ENCODE measurements at regions not wholly inside any gene's neighbourhood (a gene's known extent, or its start where the extent isn't known, plus 50 kb on each side); places are given as distances from the start of the nearest gene placed in this dataset.
"Not testable (repeated sequence)": the region's sequence is repeated elsewhere in the genome, so short reads cannot be mapped to it uniquely, and the experiment has no call there.

DNA sequence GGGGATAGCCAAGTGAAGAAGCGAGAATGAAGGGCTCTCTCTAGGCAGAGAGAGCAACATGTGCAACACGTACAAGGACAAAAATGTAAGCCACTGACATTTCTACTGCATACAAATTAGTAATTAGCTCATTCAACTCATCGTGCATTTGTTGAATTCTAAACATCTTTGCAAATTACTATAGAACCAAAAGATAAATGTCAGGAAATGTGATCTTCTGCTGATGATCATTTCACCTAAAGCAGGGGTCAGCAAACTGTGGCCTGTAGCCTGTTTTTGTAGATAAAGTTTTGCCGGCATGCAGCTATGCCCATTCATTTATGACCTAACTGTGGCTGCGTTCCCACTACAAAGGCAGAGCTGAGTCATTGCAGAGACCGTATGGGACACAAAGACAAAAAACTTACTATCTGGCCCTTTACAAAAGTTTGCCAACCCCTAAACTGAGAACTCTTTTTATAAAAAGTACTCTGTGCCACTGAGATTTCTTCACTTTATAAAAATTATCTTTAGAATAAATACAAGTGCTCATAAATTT, 87.7 kb upstream of the NBPF12 start:
- TF ChIP-seq POLR2A, CTCF (IDR thresholded peaks at IDR 0.05): not testable (repeated sequence)
